HG03175 (cell line): ENCODE measurements at regions not wholly inside any gene's neighbourhood (a gene's known extent, or its start where the extent isn't known, plus 50 kb on each side); places are given as distances from the start of the nearest gene placed in this dataset.

Experiments
- ATAC-seq: cut with Tn5 transposase; IDR thresholded peaks from one replicate; pipeline ENCODE4 v1.9.1; 2021; ENCODE audit warnings: mild to moderate bottlenecking, moderate library complexity; ENCODE audit not compliant: unreplicated experiment

DNA sequence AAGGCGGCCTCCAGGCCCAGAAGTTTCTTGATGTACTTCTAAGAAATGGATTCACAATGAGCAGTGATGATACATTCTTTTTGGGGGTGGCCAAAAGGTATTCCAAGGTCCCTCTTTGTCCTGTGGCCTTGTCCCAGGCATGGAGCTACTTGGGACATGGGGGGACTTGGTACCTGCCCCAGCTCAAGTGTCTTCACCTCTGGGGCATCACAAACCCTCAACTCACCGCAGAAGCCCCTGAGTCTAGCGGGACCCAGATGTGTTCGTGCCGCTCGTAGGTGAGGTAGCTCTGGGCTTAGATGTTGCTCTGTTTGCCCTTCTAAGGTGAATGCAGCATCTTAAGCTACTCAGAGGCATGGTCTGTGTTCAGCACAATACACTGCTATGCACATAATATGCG, 338.0 kb upstream of the IRX4 start:
- ATAC-seq: no peak

- ATAC-seq: no peak
Observed at GRCh38 chr5:2219149-2219776, 336.5 kb upstream of the IRX4 start.

DNA sequence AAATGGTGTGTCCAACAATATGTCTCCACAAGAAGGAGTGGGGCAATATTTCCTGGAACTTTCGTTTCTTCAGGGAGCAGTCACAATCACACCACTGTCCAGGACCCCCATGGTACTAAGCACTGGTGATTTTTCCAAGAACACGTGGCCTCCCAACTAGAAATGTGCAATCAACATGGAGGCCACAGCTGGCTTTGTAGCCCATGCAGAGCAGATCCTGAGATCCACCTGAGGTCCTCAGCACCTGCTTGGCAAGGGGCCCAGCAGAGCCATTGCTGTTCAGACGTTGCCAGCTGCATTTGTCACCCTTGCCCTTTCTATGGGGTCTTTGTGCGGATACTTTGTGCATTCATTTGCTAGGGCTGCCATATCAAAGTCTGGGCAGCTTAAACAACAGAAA, 334.5 kb upstream of the IRX4 start:
- ATAC-seq: no peak

DNA sequence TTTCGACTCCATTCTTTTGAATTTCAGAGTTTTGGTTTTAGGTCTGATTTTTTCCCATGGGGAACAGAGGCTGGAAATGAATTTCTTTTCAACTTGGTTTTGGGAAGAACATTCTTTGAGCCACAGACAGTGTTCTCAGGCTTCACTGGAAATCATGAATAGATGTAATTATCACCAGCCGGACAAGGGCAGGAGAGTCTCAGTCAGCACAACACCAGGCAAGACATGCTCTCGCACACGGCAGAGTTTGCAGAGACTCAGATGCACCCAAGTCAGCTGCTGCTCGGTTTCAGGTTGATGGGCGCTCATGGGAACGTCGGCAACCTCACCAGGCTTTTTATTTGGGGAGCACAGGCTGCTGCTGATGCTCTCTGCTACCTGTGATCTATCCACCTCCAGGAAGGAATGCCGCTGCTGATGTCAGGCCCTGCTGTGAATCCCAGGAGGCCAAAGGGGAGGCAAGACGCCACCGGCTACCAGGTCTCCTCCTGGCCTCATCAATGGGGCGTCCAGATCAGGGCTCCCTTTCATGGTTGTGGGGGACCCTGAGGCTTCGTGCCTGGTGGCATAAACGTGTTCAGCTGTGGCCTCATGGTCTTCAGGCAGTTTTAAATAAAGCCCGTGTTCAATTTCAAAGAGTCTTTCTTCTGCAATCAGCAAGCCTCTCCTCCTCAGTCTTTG, 332.3 kb upstream of the IRX4 start:
- ATAC-seq: no peak

DNA sequence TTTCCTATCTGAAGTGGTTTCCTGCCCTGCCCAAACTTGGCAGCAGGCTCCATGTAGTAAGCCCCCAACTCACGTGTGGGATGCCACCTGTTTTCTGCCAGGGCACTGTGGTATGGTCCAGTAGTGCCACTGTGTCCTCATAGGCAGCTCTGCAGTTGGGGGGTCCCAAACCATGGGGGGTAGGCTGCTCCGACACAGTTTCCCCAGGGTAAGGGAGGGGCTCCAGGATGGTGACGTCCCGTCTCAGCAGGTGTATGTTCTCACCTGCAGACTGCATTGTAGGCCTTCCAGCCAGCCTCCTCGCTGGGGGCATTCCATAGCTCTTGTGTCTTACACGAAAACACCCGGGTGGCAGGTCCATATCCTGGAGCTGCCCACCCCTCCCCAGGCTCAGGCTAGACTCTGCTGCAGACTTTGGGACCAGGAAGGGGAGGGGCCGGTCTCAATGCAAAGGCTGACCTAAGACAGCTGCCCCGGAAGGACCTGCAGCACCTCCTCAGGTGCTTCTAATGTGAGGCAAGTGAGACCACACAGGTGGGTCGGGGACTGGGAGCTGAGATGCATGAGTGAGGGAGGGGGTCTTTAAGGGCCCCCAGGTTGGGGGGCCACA, 330.5 kb upstream of the IRX4 start:
- no peak for ATAC-seq

- ATAC-seq: no peak
Observed at GRCh38 chr5:2212481-2212880, 329.8 kb upstream of the IRX4 start.

- no peak for ATAC-seq
Observed at GRCh38 chr5:2208239-2208544, 325.5 kb upstream of the IRX4 start.

GRCh38 chr5:2207416-2208238, 324.9 kb upstream of the IRX4 start:
- no peak for ATAC-seq

- ATAC-seq: no peak
Observed at GRCh38 chr5:2207109-2207399, 324.3 kb upstream of the IRX4 start.

DNA sequence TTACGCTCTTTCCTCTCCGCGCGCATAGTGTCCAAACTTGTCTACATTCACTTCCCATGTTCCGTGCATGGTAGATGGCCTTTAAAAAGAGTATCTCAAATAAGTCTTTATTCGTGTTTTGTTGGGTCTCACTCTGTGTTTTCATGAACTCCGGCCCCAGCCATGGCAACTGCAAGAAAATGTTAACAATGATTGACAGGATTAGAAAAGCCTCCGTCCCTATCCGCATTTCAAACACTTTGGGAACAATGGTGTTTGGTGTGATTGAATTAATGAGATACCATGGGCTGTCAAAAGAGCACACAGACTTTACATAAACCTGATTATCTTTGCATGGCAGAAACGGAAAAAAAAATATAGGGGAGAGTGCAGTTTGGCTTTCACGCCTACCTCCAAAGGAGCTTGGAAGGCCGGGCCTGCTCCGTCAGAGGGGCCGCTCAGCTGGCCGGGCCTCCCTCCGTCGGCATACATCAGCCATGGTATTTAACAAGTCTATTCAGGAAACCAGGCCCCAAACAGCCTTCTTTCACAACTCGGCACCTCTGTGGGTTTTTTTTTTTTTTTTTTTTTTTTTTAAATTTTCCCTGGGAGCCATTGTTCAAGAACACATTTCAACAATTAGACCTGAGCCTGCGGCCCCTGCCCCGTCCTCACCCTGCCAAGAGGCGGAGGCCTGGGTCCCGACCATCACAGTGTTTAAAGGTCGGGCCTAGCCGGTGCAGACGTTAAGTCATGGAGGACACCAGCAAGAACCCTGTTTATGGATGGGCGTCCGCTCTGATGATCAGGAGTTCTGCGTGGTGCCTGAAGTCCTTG, 323.8 kb upstream of the IRX4 start:
- no peak for ATAC-seq

- no peak for ATAC-seq
Observed at GRCh38 chr5:2205596-2206226, 323.0 kb upstream of the IRX4 start.

GRCh38 chr5:2205185-2205585, 322.5 kb upstream of the IRX4 start:
- ATAC-seq: no peak

DNA sequence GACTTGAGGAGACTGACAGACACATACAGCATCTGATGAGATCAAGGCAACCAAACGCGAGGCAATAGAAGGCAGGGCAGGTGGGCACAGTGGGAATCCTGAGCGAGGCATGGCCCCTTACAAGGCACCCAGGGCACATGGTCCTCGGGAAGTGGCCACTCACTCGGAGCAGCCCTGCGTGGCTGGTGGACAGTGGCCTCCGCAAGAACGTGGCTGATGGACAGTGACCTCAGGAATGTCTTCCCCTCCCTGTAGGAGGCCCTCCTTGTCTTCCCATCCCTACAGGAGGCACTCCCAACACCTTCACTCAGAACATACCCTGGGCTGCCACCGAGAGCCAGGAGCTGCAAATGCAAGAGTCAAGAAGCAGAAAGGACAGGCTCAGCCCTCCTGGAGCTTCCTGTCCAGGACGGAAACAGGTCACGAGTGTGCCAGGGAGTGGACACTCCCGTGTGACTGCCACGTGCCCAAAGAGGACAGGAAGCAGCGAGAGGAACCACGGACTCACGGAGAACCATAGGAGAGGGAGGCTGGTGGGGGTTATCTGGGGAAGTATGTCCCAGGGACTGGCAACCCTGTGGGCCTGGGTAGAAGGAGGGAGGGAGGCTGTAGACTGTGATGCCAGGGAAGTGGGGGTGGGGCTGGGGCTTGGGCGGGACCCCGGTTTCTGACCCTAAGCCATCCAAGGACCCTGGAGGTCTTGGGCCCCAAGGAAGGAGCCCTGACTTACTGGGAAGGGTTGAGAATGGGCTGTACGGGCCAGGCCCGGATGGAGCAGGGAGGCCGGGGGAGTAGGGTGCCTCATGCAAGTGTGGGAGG, 321.9 kb upstream of the IRX4 start:
- ATAC-seq: no peak

- ATAC-seq: no peak
Observed at GRCh38 chr5:2203774-2204173, 321.0 kb upstream of the IRX4 start.

GRCh38 chr5:2201832-2202231, 319.1 kb upstream of the IRX4 start:
- ATAC-seq: no peak

- ATAC-seq: no peak
Observed at GRCh38 chr5:2201421-2201820, 318.7 kb upstream of the IRX4 start.

DNA sequence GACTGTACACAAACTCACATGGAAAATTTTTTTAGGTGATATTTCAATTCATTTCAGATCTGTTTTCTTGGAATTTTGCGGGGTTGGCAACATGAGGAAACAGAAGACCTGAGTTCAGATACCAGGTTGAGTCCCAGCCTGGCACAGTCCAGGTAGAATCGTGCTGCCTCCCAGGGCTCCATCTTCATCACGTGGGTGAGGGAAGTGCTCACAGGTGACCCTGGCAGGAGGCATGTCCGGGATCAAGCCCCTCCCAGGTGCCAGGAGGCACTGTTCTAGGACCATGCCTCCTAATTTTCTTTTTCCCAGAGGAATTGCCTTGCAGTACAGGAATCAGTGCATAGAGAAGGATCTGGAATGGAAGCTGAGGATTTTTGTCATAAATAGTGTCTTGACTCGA, 318.3 kb upstream of the IRX4 start:
- ATAC-seq: no peak

DNA sequence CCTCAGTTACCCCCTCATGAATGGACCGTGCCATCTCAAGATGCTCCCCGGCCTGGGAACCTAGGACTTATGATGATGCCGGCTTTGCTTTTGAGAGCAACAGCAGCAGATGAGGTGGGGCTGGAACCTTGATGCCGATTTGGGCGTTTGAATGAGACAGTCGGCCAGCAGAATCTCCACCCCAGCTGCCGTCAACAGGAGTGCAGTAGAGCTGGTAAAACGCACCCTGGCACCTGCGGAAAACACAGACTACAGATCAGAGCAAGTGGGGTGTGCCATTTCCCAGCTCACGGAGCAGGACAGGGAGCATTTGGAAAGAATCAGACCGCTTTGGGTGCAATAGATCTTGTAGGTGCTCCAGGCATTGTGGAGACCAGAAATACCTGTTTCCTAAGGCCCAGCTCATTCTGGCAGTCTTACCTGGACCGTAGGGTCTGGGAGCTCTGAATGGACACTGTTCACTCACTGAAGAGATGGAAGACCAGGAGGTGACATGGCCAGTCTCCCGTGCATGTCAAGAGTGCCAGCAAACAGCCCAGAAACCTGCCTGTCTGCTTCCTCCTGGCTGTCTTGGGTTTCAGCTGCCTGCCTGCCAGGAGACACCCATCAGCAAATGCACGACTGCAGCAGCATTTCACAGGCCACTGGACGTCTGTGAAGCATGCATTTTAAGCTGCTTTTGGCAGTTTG, 317.7 kb upstream of the IRX4 start:
- no peak for ATAC-seq

DNA sequence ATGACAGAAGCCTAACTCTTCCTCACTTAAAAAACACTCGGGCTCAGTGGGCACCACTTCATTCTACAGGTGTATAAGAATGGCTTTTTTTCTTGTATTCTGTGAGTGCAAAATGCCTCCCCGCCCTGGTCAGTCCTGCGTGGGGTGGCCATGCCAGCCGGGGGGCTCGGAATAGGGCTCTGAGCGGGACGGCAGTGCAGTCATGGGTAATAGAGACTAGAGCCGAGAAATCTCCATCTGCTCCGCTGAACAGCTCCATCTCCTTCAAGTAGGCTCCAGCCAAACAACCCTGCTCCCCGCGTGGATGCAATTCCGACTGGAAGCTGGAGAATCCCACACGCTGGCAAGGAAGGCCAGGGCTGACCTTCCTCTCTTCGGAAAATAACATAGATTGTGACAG, 317.0 kb upstream of the IRX4 start:
- ATAC-seq: no peak
